GM19395 (cell line): ENCODE measurements at regions not wholly inside any gene's neighbourhood (a gene's known extent, or its start where the extent isn't known, plus 50 kb on each side); places are given as distances from the start of the nearest gene placed in this dataset.
"Not testable (repeated sequence)": the region's sequence is repeated elsewhere in the genome, so short reads cannot be mapped to it uniquely, and the experiment has no call there.

ENCODE experiments used
- ATAC-seq: cut with Tn5 transposase; IDR thresholded peaks from one replicate; pipeline ENCODE4 v1.9.1; 2021; ENCODE audit warnings: mild to moderate bottlenecking, moderate library complexity; ENCODE audit not compliant: unreplicated experiment

GRCh38 chr9:80692751-80693150 lies 996.6 kb downstream of the TLE1 start:
- no peak for ATAC-seq

DNA sequence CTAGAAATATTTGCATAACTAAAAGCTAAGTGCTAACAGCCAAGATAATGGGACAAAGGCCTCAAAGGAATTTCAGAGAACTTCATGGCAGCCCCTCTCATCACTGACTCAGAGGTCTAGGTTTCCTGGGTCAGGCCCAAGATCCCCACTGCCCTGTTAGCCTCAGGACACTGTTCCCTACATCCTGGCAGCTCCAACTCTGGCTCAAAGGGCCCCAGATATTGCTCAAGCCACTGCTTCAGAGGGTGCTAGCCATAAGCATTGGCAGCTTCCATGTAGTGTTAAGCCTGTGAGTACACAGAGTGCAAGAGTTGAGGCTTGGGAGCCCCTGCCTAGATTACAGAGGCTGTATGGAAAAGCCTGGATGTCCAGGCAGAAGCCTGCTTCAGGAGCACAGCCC lies 998.1 kb downstream of the TLE1 start:
- ATAC-seq, result no peak

- no peak for ATAC-seq
These were observed 998.9 kb downstream of the TLE1 start for GRCh38 chr9:80690349-80690939.

DNA sequence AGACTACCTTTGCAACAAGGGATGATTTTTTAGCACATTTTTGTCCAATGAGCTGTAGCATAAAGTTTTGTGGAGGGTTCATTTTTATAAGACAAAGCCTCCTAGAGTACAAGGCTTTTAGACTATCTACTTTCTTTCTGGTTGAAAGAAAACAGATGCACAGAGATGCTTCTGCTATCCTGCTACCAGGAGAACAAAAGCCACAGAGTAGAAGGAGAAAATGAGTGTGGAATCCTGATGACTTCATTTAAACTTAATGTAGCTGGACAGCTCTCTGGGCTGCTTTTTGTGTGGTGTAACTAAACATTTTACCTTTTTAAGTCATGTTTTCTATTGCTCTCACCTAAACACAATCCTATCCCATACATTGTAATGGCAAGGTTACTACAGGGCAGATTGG lies 1009.4 kb downstream of the TLE1 start:
- no peak for ATAC-seq

DNA sequence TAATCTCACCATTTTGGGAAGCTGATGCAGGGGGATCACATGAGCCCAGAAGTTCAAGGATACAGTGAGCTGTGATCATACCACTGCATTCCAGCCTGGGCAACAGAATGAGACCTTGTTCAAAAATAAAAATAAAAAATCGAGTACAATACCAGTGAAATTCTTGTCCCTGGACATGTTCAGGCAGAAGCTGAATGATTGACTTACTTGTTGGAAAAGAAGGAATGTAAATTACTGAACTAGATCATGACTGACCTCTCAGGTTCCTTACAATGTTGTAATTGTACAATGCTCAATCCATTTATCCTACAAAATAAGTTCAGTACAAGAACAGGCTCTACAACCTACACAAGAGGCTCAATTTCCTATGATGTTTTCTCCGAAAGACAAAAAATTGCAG lies 1010.4 kb downstream of the TLE1 start:
- no peak for ATAC-seq

GRCh38 chr9:80673496-80673895 lies 1015.9 kb downstream of the TLE1 start:
- no peak for ATAC-seq

DNA sequence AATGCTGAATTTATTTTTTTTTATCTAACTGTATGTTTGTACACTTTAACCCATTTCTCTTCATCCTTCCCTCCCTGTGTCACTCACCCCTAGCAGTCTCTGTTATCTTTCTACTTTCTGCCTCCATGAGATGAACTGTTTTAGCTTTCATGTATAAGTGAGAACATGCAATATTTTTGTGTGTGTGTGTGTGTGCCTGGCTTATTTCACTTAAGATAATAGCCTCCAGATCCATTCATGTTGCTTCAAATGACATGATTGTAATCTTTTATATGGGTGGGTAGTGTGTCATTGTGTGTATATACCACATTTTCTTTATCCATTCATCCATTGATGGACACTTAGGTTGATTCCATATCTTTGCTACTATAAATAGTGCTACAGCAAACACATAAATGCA lies 1023.9 kb downstream of the TLE1 start:
- ATAC-seq, result no peak

DNA sequence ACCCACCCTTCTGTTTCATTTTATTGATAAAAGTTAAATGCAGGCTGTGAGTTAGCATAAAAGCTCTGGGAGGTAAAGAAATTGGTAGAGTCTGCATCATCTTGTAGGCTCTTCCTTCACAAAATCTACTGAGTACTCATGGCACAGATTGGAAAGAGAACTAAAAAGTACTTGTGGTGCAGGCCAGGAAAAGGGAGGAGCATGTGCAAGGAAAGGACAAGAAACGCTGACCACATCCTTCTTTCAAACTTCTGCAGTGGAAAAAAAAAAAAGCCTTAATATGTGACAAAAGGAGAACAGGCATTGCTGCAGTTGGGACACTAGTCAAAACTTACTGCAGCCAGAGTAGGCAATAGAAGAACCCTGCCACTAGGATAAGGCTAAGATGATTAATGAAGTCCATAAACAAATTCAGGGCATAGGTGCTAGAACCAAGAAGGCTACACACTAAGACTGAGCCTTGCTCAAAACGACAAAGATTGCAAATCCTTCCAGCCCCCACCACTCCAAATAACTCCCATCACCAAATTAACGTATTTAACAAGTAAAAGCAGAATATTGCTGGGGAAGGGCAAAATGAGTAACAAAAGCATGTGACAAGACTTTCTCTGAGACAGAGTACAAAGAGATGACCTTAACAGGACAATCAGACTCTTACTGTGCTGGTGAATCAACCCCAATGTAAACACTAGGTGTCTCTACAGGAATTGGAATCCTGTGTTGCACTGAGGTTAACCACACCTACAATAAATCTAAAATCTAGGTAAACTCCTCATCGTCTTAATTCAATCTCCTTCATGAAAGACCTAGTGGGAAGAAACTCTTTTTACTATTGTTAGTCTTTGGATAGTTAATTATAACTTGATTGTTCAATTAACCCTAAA lies 1024.8 kb downstream of the TLE1 start:
- ATAC-seq, result no peak

GRCh38 chr9:80659751-80660150 lies 1029.6 kb downstream of the TLE1 start:
- ATAC-seq, result not testable (repeated sequence)

DNA sequence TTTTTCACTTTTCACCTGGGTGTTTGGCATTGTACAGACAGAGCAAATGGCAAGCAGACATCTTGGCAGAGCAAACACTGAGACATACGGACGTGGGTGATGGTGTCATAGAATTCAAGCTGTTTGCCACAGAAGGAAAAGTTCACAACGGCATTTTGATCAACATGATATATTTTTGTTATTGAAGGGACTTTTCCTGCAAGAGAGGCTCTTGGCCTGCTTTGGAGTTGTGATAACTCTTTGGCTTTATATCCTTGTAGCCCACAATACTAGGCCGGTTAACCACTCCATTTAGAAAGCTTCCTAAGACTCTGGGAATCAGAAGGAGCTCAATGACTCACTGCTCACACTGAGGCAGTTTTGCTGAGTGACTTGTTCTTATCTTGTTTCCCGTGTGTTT lies 1038.3 kb downstream of the TLE1 start:
- no peak for ATAC-seq

GRCh38 chr9:80649496-80649895 lies 1039.9 kb downstream of the TLE1 start:
- ATAC-seq, result no peak

DNA sequence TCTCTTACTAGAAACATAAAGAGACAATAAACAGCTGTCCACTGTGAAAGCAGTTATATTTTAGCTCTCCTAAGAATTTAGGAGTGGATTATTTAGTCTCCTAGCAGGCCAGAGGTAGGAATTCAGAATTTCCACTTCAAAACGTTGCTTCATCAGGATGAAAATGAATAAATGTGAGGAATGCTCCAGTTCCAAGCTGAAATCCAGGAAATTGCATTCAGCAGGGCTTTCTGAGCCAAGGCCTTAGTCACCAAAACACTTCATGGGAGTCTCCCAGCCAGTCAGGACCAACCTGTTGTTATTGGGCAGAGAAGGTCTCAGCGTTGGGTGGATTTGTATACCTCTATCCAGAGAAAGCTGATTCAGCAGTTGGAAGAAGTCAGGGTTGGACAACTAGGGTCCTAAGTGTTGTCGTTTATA lies 1040.3 kb downstream of the TLE1 start:
- no peak for ATAC-seq

- ATAC-seq, result no peak
These were observed 1041.0 kb downstream of the TLE1 start for GRCh38 chr9:80648336-80648735.

GRCh38 chr9:80646211-80646610 lies 1043.1 kb downstream of the TLE1 start:
- ATAC-seq, result no peak

- no peak for ATAC-seq
These were observed 1045.3 kb downstream of the TLE1 start for GRCh38 chr9:80644044-80644443.

DNA sequence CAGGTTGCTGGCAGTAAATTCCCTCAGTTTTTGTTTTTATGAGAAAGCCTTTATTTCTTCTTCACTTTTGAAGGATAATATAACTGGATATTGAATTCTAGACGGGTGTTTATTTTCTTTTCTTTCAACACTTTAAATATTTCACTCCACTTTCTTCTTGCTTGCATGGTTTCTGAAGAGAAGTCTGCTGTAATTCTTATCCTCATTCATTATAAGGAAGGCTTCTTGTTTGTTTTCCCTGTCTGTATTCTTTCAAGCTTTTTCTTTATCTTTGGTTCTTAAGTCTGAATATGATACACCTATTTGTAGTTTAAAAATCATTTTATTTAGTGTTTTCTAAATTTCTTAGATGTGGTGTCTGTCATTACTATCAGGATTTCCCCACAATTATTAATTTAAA lies 1054.3 kb downstream of the TLE1 start:
- ATAC-seq, result no peak

- no peak for ATAC-seq
These were observed 1057.3 kb downstream of the TLE1 start for GRCh38 chr9:80632041-80632440.

DNA sequence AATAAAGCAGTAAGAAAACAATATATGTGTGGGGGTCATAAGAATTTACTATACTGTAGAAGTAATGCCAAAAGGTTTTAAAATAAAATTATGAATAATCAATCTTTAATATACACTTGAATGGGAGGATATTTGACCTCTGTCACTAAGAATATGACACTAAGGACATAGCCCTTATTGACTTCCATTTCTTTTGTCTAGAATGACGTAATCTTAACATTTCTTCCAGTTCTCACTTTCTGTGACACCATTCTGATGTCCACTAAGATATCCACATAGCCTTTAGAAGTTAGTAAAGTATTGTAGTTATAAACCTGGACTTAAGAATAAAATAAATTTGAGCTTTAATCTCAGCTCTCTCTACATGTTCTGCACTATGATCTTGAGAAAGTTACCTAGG lies 1050.7 kb downstream of the TLE4 start:
- ATAC-seq, result no peak

DNA sequence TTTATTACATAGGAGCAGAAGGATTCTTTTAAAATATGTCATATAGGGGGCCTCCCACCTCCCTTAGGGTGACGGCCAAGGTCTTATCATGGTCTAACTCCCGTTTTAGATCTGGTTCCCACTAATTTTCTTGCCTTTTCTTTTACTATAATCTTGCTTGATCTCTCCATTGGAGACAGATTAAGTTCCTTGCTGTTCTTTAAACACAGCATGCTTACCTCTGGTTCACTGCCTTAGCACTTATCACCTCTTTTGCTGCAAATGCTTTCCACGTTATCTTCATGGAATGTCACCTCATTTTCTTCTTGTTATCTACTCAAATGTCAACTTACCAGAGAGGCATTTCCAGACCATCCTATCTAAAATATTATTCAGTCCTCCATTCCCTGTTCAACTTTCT lies 1047.6 kb downstream of the TLE4 start:
- no peak for ATAC-seq

- ATAC-seq, result no peak
These were observed 1044.2 kb downstream of the TLE4 start for GRCh38 chr9:80615964-80616363.

- ATAC-seq, result no peak
These were observed 1034.0 kb downstream of the TLE4 start for GRCh38 chr9:80605793-80606192.

DNA sequence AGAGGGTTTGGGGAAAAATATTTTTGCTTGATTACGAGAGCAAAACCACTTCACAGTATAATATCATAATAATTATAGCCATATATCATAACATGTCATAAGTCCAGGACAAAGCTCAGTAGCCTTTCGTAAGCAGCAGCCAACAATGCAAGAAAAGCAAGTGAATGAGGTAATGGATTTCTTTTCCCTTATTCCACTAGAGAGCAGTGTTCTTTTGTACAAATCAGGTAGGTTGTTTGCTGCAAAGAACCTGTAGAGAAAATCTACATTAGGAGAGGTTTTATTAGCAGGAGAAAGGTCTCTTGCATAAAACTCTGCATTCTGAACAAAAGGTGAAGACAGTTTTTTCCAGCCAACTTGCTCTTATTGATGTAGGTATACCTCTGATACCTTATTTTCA lies 1033.4 kb downstream of the TLE4 start:
- ATAC-seq, result no peak

- ATAC-seq, result no peak
These were observed 1030.5 kb downstream of the TLE4 start for GRCh38 chr9:80602291-80602690.
